ENCODE measurements at regions not wholly inside any gene's neighbourhood (a gene's known extent, or its start where the extent isn't known, plus 50 kb on each side); places are given as distances from the start of the nearest gene placed in this dataset.

GRCh38 chr1:230534224-230534623 is 108.1 kb upstream of the COG2 start:
- in situ Hi-C loops (cut with HindIII; ENCODE audit: low sequenced_read_pairs), result no loop called here
- DNase-seq (ENCODE audit: low read depth, low spot score), result no peak
- TF ChIP-seq, protein P1, sequence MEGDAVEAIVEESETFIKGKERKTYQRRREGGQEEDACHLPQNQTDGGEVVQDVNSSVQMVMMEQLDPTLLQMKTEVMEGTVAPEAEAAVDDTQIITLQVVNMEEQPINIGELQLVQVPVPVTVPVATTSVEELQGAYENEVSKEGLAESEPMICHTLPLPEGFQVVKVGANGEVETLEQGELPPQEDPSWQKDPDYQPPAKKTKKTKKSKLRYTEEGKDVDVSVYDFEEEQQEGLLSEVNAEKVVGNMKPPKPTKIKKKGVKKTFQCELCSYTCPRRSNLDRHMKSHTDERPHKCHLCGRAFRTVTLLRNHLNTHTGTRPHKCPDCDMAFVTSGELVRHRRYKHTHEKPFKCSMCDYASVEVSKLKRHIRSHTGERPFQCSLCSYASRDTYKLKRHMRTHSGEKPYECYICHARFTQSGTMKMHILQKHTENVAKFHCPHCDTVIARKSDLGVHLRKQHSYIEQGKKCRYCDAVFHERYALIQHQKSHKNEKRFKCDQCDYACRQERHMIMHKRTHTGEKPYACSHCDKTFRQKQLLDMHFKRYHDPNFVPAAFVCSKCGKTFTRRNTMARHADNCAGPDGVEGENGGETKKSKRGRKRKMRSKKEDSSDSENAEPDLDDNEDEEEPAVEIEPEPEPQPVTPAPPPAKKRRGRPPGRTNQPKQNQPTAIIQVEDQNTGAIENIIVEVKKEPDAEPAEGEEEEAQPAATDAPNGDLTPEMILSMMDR (IDR thresholded peaks at IDR 0.05; ENCODE audit: low read depth, low read length), result no peak

GRCh38 chr1:230531103-230531502 is 105.0 kb upstream of the PGBD5 start:
- no peak for DNase-seq (ENCODE audit: low read depth, low spot score)
- TF ChIP-seq, protein P1 (IDR thresholded peaks at IDR 0.05; ENCODE audit: low read depth, low read length), result no peak
- in situ Hi-C loops (cut with HindIII; ENCODE audit: low sequenced_read_pairs), result no loop called here

More at GRCh38 chr1:230534224-230534623, 108.1 kb upstream of the COG2 start:
- H3K4me3 ChIP-seq (ENCODE audit: low read depth, low read length), result no peak overlapping the region

GRCh38 chr1:230519246-230519645 is 93.1 kb upstream of the PGBD5 start:
- TF ChIP-seq, protein P1 (IDR thresholded peaks at IDR 0.05; ENCODE audit: low read depth, low read length), result no peak
- H3K4me3 ChIP-seq (ENCODE audit: low read depth, low read length), result no peak overlapping the region
- in situ Hi-C loops (cut with HindIII; ENCODE audit: low sequenced_read_pairs), result no loop called here
- no peak for DNase-seq (ENCODE audit: low read depth, low spot score)

More at GRCh38 chr1:230531103-230531502, 105.0 kb upstream of the PGBD5 start:
- H3K4me3 ChIP-seq (ENCODE audit: low read depth, low read length), result no peak overlapping the region

- DNase-seq (ENCODE audit: low read depth, low spot score), result no peak
- no peak overlapping the region for H3K4me3 ChIP-seq (ENCODE audit: low read depth, low read length)
- in situ Hi-C loops (cut with HindIII; ENCODE audit: low sequenced_read_pairs), result no loop called here
- TF ChIP-seq, protein P1 (IDR thresholded peaks at IDR 0.05; ENCODE audit: low read depth, low read length), result no peak
These were observed 92.4 kb upstream of the PGBD5 start for GRCh38 chr1:230518511-230518910.

- in situ Hi-C loops (cut with HindIII; ENCODE audit: low sequenced_read_pairs), result no loop called here
- DNase-seq (ENCODE audit: low read depth, low spot score), result no peak
- TF ChIP-seq, protein P1 (IDR thresholded peaks at IDR 0.05; ENCODE audit: low read depth, low read length), result no peak
- no peak overlapping the region for H3K4me3 ChIP-seq (ENCODE audit: low read depth, low read length)
These were observed 91.7 kb upstream of the PGBD5 start for GRCh38 chr1:230517786-230518185.

DNA sequence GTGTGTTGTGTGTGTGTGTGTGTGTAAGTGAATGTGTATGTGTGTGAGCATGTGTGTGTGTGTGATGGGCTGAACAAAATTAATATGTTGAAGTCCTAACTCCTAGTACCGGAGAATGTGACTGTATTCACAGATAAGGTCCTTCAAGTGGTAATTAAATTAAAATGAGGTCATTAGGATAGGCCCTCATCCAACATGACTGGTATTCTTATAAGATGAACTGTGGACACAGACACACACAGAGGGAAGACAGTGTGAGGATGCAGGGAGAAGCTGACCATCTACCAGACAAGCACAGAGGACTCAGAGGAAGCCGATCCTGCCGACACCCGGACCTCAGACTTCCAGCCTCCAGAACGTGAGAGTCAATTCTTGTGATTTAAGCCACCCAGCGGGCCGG is 91.2 kb upstream of the PGBD5 start:
- in situ Hi-C loops (cut with HindIII; ENCODE audit: low sequenced_read_pairs), result no loop called here
- TF ChIP-seq, protein P1 (IDR thresholded peaks at IDR 0.05; ENCODE audit: low read depth, low read length), result no peak
- DNase-seq (ENCODE audit: low read depth, low spot score), result no peak
- H3K4me3 ChIP-seq (ENCODE audit: low read depth, low read length), result no peak overlapping the region

- in situ Hi-C loops (cut with HindIII; ENCODE audit: low sequenced_read_pairs), result no loop called here
- H3K4me3 ChIP-seq (ENCODE audit: low read depth, low read length), result no peak overlapping the region
- no peak for DNase-seq (ENCODE audit: low read depth, low spot score)
- TF ChIP-seq, protein P1 (IDR thresholded peaks at IDR 0.05; ENCODE audit: low read depth, low read length), result no peak
These were observed 90.8 kb upstream of the PGBD5 start for GRCh38 chr1:230516889-230517288.
